ENCODE measurements at regions not wholly inside any gene's neighbourhood (a gene's known extent, or its start where the extent isn't known, plus 50 kb on each side); places are given as distances from the start of the nearest gene placed in this dataset.
A peak's percentile ranks its signal among the peaks of the same experiment; 100 is the strongest.

GRCh38 chr2:47315475-47315874 is 53.6 kb upstream of the EPCAM start:
- ATAC-seq: no peak

DNA sequence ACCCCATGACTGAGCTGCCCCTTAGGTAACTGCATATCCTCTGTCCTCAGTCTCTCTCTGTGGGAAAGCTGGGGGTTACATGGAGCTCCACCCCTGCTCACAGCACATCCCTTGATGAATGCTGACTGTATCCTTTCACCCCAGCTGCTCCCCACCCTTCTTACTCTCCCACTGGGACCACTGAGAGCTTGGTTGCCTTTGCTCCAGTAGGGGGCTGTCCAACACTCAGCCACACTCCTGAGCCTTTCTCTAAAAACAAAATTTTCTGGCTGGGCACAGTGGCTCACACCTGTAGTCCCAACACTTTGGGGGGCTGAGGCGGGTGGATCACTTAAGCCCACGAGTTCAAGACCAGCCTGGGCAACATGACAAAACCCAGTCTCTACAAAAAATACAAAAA is 55.4 kb upstream of the EPCAM start:
- ATAC-seq: no peak

DNA sequence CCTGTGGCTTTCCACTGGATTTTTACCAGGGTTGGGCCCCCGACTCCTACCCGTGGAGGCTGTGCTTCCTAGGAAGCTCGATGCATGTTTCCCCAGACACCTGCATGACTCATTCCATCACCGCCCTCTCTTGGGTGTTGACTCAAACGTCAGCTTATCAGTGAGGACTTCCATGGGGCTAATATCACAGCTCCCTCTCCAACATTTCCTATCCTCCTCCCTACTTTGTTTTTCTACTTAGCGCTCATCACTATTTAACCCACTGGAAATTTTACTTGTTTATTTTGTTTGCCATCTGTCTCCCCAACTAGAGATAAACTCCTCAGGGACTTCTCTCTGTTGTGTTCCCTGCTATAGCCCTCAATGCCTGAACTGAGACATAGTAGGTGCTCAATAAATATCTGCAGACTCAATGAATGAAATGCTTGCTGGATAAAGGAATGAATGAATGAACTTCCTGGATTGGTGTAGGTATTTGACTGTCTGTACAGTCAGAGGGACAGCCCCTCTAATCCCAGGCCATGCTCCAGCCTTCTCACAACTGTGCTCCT is 55.9 kb upstream of the EPCAM start:
- no peak for ATAC-seq

DNA sequence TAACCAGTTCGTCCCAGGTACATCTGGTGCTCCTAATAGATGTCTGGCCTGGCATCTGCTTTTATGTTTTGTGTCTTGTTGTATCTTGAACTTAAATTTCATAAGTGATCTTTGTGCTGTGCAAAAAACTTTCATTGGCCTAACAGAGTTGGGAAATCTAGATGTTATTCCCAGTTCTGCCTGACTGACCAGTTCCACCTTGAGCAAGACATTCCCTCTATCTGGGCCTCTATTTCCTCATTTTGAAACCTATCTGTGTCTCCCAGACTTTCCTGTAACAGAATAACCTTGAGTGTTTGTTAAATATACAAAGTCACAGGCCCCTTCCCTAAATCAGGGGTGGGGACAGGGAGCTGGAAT is 56.6 kb upstream of the EPCAM start:
- ATAC-seq: no peak

DNA sequence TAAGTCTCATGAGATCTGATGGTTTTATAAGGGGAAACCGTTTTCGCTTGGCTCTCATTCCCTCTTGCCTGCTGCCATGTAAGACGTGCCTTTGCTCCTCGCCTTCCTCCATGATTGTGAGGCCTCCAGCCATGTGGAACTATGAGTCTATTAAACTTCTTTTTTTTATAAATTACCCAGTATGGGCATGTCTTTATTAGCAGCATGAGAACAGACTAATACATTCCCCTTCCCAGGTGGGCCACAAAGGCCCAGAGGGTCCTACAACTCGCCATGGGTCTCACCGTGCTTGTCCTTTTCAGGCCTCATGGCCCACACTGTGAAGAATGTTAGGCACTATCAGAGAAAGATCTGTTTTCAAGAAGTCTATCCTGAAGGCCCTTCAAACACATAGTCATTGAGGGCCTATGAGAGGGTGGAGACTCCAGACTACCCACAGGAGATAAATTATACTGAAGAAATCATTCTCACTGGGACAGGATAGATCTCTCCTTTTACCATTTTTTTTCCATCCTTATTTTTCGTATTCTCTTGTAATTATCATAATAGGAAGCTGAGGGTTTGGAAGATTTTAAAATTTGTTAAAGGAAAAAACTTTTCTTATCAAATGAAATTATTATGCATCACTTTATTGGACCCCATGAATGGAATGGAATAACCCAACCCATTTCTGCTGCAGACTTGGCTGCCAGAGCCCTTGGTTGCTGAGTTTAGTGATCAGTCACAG is 57.2 kb upstream of the EPCAM start:
- ATAC-seq: no peak

DNA sequence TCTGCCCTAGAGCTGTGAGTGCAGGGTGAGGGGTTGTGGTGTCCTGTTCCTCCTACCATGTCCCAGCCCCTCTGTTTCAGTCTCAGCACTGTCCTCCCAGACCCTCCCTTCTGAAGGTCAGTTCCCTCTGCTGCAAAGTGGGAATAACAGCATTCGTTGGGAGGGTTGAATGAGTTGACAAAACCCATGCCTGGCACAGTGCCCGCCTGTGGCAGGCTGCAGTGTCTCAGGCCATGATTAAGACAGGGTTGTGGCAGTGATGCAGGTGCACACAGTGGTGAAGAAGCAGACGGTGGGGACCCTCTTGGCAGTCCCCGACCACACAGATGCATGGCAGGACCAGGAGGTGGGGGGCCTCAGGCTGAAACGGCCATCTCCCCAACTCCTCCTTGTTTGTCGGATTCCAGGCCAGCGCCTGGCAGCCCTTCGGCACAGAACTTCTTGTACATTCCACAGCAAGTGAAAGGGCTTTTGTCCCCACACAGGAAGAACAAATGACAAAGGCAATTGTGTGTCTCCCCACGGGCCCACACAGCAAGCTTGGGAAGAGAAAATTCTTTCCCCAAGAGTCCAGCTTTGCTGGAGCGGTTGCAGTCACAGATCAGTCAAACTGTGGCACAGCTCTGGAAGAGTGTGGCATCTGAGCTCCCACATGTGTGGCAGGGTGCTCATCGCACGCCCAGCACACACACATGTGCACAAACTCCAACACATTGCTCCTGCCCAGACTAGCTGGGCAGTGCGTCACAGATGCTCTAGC is 58.1 kb upstream of the EPCAM start:
- ATAC-seq: no peak

- ATAC-seq: peak in 1 of 2 donors; percentile 20
Observed at GRCh38 chr2:47309952-47310800, 58.9 kb upstream of the EPCAM start.

DNA sequence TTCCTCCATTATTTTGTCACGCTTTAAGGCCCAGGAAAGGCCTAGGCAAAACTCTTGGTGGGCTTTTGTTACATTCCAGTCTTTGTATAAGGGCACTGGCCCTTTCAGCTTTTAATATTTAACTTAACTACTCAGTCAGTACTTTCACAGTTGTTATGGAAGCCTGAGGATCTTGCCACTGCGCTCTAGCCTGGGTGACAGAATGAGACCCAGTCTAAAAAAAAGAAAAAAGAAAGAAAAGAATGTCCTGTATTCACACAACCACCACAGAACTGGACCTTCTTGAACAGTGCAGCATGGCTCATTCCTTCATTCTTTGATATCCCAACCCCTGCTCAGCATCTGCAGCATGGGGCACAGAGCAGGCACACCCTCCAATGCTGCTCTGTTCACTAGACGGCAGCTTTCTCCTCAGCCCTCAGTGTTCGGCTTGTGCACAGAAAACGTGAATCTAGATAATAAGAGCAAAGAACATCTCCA is 59.6 kb upstream of the EPCAM start:
- no peak for ATAC-seq

DNA sequence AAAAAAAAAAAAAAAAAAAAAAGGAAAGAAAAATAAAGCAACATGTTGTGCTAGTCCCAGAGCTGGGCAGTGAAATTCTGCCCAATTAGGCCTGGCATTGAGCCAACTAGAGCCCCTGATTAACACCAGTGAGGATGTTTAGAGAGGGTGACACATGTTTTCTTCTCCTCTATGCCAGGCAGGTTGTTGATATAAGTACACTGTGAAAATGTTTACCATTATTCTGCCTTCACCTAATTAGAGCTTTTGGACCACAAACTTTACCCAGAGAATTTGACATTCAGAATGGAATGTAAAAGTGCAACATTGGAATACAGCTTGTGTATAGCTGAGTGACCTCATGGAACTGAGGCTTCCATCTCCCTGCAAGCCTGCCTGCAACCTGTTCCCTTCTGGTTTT is 62.0 kb upstream of the EPCAM start:
- ATAC-seq: no peak

DNA sequence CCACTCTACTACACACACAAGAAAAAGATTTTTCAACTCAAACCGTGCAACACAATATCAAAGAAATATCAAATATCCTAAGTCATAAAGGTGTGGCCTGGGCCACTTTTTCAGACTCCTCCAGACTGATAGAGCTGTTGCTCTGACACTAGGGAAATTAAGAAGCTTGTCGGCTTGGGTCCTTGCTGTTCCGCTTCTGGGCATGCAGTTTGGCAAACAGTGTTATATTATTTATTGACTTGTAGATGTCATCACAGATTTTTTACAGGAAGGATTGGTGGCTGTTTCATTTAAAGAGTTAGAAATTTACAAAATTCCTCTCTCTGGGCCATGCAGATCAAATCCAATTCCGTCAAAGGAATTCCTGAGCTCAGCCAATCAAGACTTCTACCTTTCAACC is 64.5 kb upstream of the EPCAM start:
- ATAC-seq: no peak

DNA sequence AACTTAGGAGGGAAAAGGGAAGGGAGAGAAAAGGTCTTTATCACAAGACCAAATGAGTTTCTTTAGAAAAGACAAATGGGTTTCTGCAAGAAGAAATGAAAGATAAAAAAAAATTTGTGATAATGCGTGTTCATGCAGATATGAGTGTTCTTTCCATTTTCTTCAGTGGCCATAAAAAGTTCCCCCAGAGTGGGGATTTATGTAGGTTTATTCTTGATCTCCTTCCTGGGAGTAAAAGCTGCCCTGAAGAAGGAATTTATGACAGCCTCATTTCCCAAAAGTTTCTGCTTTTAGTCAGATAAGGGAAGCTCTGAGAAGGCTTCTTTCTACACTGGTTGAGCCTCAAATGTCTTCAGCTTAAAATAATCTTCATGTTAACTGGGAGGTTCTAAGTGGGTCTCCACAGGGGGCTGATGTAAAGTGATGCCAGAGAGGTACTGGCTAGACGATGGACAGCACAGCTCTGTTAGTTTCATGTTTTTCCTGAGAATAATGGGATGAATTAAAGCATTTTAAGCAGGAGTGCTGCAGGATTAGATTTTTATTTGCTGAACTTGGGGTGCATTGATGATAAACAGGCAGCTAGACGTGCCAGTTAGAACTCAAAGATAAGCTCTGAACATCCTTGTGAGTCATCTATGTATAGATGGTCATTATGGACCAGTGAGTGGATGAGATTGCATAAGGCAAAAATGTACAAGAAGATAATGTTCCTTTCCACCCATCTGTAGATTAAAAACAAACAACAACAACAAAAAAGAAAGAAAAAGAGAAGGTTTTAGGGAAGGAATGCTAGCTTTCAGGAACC is 65.6 kb upstream of the EPCAM start:
- ATAC-seq: no peak

DNA sequence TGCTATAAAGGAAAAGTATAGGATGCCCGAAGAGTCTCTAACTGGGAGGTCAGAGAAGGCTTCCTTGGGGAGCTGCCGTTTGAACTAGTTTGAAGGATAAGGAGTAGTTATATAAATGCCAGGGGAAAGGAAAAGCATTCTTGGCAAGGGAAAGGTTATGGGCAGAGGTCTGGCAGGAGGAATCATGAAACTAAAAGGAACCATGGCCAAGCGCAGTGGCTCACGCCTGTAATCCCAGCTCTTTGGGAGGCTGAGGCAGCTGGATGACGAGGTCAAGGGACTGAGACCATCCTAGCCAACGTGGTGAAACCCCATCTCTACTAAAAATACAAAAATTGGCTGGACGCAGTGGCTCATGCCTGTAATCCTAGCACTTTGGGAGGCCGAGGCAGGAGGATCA is 66.8 kb upstream of the EPCAM start:
- no peak for ATAC-seq

DNA sequence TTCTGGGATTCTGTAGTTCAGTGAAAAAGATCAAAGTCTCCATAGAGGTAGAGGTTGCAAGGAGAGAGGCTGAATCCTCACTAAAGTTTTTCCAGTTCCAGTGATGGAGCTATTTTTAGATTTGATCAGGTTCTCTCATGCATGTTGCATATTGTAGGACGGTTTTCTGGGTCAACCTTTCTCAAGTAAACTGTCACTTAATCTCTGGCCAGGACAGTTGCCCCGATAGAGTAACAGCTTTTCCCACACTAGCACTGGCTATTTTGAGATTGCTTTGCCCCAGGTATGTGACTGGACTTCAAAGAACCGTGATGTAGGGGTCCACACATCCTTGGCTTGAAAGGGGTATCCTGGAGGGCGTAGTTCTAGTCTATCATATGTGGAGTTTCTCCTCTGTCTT is 67.4 kb upstream of the EPCAM start:
- no peak for ATAC-seq

DNA sequence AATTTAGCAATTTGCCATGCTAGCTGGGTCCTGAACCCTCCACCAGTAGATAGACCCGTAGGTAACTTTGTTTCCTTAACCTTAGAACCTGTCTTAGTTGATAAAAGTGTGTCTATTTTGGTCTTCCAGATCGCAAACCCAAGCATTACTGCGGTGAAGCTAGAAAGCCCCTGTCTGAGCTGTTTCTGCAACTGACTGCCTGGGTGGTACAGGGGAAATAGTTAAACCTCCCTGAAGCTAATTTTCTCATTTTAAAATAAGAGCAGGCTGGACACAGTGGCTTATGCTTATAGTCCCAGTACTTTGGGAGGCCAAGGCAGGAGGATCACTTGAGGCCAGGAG is 67.9 kb upstream of the EPCAM start:
- no peak for ATAC-seq

DNA sequence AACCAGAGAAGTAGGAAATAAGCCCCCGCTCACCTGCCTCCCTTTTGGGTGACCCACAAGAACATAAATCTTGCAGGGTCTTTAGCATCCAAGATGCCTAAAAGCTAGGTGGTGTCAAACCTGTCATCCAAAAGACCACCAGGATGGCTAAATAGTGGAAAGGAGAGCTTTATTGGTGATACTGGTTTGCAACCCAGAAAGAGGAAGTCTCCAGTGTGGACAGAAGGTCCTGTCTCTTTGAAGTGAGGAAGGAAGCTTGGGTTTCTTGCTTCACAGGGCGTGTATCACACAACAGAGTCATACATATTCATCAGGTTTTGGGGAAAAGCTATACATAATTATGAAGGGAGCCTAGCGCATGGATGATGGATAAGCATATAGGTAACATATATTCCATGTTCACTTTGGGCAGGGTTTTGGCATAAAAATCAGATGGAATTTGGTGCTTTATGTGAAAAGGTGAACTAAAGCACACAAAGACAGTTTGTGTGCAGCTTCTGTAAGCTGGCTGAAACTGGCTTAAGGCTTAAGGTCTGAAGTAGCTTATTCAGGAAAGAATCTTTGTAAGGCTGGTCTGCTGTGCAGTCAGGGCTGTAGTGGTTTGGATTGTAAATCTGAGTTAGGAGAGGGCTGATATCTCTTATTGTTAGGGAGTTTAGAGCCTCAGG is 68.4 kb upstream of the EPCAM start:
- no peak for ATAC-seq

DNA sequence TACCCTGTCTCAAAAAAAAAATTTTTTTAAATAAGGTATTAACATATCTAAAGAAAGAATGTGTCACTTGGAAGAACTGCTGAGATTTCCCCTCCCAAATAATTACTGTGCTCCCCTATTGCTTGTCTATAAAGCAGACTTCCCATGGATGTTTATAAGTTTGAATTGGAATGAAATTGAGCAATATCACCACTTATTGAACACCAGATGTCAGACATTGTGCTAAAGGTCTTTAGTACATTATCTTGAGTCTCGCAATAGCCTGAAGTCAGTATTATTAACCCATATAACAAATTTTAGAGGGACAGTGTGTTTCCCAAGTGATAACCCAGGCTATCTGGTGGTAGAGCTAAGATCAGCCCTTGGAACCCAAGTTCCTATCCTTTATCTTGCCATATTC is 69.0 kb upstream of the EPCAM start:
- no peak for ATAC-seq

- no peak for ATAC-seq
Observed at GRCh38 chr2:47299555-47299954, 69.6 kb upstream of the EPCAM start.

GRCh38 chr2:47298771-47299170 is 70.3 kb upstream of the EPCAM start:
- no peak for ATAC-seq

DNA sequence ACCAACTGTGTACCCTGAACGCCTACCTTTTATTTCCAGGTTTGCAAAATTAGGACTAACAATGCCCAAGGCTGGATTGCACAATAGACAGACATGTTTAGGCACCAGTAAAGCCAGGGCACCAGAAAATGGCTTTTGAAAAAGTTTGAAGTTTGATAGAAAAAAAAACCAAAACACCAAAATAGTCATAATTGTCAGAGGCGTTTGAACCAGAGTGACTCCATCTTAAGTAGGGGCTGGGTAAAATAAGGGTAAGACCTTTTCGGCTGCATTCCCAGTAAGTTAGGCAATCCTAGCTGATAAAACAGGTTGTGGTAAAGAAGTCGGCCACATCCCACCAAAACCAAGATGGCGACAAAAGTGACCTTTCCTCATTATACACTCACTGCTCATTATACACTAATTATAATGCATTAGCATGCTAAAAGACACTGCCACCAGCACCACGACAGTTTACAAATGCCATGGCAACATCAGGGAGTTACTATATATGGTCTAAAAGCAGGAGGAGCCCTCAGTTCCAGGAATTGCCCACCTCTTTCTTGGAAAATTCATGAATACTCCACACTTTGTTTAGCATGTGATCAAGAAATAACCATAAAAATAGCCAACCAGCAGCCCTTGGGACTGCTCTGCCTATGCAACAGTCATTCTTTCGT is 71.2 kb upstream of the EPCAM start:
- no peak for ATAC-seq

DNA sequence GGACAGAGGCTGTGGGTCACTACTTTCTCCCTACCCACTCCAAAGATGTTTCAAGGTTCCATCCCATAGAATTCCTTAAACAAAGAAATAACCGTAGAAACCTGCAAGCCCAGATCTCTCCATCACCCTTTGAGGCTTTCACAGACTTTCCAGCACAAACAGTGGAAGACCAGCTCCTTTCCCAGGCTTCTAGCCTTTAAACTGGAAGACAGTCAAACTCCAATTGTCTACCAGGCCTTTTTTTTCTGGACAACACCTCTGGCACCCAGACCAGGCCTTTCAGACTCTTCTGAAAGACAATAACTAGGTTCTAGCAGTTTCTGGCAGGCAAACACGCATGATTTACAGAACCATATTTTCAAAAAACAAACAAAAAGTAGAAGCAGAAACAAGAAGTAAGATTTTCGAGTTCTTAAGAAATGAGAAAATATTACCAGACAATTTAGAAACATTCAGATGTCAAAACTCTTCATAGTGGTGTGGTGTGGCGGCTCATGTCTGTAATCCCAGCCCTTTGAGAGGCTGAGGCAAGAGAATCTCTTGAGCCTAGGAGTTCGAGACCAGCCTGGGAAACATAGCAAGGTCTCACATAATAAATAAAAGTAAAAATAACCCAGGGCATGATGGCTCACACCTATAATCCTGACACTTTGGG is 73.0 kb upstream of the EPCAM start:
- ATAC-seq: no peak

All from activated CD4-positive, CD25-positive, alpha-beta regulatory T cell treated with anti-CD3 and anti-CD28 coated beads, Interleukin-2, amount 50 U/mL, for 24 hours (primary cell).